Activated CD4-positive, alpha-beta T cell treated with anti-CD3 and anti-CD28 coated beads for 48 hours (primary cell): ENCODE measurements at regions not wholly inside any gene's neighbourhood (a gene's known extent, or its start where the extent isn't known, plus 50 kb on each side); places are given as distances from the start of the nearest gene placed in this dataset.
"Not testable (repeated sequence)": the region's sequence is repeated elsewhere in the genome, so short reads cannot be mapped to it uniquely, and the experiment has no call there.

Source experiments
- DNase-seq: peaks from one replicate; pipeline ENCODE4 v3.0.0-alpha.2; 2020

DNA sequence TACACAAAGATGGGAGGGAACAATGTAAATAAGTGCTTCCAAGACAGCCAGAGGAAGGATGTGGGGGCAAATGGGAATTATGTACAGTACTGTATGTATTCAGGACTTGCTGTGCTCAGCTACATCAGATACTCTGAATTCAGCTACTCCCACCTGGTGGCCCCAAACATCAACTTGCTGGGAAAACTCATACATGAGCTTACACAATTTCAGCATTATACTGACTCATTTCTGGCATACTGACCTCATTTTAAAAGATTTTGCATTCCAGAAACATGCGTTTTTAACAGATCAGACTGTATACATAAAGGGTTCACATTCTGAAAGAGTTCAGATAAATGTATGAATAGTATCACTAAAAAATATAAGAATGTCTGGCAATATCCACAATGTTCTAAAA, 59.7 kb downstream of the GPX5 start:
- no peak for DNase-seq

DNA sequence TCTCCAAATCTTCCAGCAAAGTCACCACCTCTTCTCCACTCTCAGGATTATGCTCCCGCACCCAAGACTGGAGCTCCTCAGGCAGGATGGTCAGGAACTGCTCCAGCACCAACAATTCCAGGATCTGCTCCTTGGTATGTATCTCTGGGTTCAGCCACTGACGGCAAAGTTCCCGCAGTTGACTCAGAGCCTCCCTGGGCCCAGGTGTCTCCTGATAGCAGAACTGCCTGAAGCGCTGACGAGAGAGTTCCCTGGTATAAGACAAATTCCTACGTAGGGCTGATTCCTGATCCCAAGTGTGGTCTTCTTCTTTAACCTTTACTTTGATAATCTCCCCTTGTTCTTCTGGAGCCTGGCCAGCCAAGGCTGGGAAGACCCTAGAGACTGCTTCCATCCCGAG, 60.6 kb downstream of the GPX5 start:
- DNase-seq: no peak

DNA sequence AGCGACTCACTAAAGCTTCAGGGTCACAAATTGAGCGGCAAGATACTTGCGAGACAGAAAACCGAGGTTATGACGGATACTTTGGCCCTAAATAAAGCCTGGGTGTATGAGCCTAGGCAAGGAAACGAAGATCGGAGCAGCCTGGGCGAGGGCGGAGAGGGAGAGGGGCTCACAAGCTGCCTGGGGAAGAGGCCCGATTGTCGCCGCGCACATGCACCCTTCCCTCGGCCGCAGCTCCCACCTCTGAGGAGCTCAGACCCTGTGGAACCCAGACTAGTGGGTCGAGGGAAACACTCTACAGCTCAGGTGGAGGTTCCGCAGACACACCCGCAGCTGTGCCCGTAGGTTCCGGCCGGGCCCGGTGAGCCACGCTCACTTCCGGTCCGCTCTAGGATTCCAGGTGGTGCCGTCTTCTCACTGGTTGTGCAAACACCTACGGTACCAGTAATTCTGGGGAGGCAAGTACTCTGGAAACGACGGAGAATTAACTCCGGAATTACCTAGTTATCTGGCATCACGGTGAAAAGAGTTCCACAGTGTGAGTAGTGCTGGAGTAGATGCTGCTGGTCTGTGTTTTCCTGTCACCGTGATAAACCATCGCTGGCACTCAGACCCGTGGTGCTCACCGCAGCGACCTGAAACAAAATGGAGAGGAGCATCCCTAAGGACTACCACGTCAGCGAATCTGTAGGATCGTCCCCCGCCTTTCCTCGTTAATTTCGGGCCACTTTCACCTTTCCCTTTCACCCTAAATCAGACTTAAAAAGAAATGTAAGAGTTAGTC, 61.5 kb downstream of the GPX5 start:
- DNase-seq: peak; percentile 82

DNA sequence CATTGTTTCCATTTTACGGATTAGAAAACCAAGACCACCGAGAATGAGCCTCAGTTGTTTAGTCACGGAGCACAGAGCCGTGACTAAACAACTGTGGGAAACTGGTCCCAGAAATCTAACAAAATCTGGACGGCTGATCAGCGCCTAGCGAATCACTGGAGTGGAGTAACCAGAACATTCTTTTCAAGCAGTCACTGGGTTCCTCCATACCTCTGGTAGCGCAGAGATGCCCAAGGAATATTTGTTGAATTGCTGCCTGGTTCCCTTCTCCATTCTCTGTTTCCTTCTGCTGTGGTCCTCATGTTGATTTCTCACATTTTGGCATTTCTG, 62.0 kb downstream of the GPX5 start:
- DNase-seq: no peak

DNA sequence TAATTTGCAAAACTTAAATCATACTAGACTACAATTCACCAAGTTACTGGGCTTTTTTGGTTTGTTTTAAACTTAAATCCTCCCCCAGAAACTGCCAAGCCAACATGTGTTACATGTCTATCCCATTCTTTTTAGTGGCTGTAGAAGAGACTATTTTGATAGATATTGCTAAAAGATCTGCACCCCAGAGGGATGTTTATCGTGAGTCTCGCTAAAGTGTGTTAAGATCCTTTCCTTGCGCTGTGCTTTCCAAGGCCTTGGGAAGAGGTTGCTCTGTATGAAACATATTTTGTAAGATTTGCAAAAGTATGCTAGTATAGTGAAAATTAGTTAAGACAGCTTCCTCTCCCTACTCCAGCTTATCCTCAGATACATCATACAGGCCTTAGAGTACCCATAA, 63.0 kb downstream of the GPX5 start:
- DNase-seq: no peak

DNA sequence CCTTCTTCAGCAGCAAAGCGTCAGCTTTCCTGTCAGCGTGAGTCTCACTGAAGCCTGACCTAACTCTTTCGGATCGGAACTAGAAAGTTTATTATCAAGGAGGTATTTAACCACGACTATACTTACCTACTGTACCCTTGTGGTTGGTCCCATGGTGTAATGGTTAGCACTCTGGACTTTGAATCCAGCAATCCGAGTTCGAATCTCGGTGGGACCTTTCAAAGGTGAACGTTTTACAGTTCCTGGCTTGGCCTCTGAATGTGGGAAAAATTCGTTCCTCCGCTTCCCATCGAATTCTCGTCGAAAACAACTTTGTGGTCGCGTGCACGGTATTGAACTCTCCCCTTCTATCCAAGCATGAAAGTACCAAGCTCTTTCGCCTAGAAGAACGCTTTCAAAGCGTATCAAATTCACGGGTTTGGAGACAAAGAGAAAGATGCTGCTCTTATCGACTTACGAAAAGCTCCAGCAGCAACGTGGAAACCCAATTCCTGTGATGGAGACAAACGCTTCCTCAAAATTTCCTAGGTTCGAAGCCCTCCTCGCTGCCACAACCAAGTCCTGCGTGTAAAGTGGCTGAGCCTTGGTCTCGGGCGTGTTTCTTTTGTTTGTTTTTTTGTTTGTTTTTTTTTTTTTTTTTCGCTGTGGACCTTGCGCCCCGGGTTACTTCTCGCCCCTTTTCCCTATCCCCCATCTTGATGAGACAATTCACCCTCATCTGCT, 63.7 kb downstream of the GPX5 start:
- peak; percentile 82 for DNase-seq

DNA sequence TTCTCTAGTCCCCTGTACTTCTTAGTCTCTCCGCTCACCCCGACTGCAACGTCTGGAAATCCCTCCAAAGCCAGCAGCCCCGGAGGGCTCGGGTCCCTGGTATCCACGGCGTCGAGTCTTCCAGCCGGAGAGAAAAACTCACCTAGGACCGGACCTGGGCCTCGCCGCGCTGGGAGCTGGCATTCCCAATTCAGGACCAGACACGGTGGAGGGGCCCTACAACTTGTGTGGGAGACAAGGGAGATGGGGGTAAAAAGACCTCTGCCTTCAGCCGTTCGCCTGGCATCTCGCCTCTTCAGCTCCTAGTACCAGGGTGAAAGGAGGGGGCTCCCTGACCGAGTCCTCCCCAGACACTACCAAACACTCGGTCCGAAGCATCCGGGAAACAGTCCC, 64.3 kb downstream of the GPX5 start:
- no peak for DNase-seq

DNA sequence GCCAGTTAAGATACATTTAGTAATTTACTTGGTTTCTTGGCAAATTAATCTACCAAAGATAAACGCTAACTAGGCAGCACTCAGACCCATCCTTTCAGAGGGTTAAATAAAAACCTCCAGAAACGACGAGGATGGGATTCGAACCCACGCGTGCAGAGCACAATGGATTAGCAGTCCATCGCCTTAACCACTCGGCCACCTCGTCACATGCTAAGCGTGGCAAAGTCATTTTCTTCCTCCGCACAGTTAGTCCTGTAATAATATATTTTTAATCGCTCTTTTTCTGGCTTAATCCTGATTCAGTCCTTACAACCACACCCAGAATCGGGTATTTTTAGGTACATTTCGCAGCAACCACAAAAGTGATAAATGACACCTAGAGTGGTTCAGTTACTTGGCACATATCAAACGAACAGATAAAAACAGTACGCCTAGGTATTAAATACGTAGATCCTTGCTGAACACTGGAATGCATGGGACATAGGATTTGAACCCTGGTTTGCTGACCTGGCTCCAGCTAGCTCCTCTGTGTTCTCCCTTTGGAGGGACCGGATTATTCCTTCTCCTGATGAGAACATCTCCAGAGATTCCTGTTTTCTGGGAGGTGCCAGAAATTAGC, 71.6 kb downstream of the GPX5 start:
- peak; percentile 79 for DNase-seq

DNA sequence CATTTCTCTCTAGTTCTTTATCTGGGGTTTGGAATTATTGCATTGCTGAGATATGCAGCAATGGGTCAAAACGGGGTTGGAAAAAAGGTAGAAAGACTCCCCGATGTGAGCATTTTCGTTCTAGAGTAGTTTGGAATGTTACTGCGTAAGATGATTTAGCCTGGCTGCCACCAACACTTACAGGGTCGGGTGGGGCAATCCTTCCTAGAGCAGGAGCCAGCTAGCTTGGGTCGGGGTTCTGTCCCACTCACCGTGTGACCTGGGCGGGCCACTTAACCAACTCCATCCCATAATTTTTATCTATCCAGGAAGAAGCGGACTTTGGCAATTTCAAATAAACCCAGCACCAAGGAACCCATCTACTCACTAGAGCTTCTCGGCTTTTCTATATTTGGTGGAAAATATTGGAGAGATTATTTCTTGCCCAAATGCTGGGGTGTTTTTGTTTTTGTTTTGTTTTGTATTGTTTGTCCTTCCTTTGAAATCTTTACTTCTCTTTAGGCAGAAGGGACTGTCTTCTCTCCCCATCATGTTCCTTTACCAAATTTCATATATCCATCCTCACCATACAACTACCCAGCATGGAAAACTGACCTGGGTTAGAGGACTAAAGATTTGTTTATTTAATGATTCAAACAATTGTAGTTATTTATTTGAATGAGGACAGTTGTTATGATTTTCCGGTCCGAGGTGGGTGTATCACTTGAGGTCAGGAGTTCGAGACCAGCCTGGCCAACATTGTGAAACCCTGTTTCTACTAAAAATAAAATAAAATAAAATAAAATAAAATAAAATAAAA, 72.4 kb downstream of the GPX5 start:
- DNase-seq: no peak

DNA sequence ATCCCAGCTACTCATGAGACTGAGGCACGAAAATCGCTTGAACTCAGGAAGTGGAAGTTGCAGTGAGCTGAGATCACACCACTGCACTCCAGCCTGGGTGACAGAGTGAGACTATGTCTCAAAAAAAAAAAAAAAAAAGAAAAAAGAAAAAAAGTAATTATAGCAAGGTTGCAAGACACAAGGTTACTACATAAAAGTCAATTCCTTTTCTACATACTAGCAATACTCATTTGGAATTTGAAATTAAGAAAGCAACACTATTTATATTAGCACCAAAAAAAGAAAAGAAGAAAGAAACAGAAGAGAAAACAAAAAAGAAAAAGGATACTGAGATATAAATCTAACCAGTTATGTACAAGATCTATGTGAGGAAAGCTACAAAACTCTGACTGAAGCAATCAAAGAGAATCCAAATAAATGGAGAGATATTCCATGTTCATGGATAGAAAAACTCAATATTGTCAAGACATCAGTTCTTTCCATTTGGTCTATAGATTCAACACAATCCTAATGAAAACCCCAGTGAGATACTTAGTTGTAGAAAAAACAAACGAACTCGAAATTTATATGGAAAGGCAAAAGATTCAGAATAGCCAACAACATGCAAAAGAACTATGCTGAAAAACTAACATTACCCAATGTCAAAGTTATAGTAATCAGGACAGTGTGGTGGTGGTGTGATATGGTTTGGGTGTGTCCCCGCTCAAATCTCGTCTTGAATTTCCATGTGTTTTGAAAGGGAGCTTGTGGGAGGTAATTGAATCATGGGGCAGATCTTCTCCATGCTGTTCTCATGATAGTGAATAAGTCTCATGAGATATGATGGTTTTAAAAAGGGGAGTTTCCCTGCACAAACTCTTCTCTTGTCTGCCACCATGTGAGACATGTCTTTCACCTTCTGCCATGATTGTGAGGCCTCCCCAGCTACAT, 73.3 kb downstream of the GPX5 start:
- DNase-seq: no peak

DNA sequence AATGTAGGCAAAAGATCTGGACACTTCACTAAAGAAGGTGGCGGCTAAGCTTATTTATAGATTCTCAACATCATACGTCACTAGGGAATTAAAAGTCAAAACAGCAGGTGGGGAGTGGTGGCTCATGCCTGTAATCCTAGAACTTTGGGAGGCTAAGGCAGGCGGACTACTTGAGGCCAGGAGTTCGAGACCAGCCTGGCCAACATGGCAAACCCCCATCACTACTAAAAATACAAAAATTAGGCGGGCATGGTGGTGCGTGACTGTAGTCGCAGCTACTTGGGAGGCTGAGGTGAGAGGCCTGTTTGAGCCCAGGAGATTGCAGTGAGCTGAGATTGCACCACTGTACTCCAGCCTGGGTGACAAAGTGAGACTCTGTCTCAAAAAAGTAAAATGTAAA, 74.6 kb downstream of the GPX5 start:
- no peak for DNase-seq

DNA sequence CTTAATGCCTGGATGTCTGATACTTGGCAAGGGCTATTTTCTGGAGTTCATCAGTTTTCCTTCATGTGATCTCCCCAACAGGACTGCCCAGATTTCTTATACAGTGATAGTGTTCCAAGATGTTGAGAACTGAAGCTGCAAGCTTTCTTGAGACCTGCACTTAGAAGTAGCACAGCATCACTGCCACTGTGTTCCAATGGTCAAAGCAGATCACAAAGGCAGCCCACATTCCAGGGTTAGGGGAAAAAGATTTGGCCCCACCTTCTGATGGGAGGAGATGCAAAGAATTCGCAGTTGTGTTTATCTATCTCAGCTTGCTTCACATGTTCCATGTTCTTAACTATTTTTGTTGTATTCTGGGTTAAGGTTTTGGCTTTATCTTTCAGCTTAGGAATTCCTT, 78.2 kb downstream of the GPX5 start:
- no peak for DNase-seq

DNA sequence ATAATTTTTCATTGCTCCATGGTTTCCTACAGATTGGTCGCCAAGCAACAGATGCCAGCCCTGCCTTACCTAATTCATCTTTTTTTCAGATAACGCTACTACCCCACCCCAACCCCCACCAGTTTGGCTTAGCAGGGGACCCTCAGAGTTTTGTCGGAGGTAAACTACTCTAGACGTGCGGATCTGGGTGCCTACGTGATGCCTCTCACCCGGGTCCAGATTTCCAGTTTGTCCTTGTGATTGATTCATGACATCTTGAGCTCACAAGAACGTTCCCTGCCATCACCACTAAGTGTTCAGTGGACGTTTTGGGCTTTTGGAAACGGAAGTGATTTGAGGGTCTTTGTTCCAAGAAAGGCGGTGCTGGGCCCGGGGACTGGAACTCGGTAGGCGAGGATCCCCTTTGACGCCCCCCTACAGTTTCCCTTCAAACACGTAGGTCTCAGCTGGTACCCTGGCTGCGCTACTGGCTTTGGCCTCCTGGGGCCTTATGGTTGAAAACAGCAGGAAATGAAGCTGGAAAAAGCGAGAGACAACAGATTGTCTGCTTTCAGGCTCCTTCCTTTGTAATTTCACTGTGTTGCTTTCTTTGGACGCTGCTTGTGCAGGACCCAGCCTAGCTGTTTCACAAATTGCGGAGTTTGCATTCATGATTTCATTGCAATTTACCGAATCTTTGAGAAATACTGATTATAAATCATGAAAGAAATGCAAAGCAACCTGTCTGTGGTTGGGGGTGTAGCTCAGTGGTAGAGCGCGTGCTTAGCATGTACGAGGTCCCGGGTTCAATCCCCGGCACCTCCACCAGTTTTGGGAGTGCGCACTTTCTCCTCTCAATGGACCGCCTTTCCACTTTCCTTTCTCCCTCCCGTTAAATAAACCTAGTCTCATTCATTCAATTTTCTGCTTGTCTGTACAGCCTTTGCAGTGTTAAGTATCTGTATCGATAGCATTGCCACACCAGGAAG, 81.0 kb downstream of the GPX5 start:
- peak; percentile 72 for DNase-seq

DNA sequence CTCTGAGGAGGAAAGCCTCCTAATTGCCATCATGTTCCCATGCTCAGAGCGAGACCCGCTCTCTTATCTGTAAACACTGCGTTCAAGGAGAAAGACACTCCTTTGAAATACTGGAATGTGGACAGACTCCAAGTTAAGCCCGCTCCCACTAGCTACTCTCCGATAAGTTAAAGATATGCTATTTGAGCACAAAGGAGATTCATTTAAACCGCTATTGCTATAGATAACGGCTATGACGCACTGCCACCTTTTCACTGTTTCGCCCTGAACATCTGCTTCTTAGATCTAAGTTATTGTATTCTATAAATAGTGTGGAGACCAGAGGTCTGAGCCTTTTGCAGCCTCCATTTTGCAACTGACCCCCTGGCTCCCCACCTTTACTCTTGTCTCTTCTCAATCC, 82.3 kb downstream of the GPX5 start:
- no peak for DNase-seq

DNA sequence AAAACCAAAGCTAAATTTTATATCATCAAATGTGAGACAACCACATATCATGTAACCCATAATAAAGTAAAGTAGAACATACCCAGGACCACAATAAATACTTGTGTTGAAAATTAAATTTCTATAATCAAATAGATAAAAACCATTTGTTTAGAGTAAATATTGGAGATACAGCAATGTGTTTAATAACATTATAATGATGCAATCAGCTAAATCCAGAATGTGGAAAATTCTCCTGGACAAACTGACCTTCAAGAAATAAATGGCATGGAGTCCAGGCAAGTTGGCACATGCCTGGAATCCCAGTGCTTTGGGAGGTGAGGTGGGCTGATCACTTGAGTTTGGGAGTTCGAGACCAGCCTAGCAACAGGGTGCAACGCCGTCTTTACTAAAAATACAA, 84.0 kb downstream of the GPX5 start:
- no peak for DNase-seq

DNA sequence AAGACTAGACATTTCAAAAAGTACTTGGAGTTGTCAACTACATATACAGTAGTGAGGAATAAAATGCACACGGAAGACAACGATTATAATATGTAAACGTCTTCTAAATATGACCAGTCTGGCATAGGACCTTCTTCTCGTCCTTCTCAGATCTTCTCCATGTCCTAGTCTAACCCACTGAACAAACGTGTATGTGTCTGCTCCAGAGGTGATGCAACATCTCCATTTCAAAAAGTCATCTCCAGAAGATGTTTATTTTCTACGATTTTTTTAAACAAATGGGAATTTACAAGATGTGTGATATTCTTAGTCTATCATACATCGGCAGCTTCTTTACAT, 89.9 kb downstream of the GPX5 start:
- DNase-seq: no peak

DNA sequence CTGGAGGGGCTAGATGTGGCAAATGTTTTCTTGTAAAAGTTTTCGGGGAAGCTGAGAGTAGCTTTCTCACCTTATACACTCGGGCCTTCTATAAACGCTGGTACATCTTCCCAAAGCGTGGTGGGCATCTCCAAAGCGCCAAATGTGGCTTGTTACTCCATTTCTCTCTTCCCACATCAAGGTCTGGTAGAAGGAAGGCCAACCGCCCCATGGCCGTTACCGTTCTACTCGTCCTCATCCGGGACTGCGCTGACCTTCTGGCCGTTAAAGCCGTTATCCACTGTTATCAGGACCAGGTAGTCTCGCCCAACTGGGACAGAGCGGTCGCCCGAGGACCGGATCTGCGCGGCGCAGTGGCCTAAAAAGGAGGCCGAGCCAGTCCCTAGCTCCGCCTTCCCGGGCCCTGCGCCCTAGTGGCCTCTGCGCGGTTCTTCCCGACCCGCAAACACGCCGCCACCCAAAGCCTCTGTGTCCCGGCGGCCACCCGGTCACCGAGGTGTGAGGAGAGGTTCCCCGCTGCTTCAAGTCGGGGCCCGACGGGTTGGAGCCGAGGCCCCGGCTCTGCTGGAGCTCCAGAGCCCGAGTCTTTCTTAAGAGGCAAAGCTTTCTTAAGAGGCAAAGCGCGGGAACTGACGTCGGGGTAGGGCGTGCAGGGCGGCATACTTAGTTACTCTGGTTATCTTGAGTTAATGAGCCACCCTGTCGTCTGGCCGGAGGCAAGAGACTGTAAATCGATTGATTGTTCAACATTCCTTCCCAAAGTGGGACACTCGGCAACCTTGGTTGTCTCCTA, 90.5 kb downstream of the GPX5 start:
- DNase-seq: peak; percentile 11

DNA sequence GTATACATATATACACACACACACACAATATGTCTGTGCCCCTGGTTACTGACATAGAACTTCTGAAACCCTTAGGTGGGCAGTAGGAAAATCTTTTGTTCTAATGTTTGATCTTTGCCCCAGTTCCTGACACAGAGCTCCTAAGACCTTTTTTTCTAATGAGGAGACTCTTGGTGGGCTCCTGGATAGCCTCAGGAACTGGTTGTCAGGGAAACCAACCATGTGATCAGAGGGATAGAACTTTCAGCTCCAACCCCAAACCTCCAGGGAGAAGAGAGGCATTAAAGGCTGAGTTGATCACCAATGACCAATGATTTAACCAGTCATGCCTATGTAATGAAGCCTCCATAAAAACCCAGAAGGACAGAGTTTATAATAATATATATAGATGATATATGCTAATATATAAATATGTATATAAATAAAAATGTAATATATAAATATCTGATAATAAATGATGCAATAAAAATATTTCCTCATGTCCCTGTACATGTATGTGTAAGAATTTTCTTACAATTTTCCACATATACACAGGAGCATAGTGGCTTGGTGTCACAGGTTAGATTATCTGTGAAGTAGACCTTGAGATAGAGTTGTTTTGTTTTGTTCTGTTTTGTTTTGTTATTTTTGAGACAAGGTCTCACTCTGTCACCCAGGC, 93.3 kb downstream of the GPX5 start:
- no peak for DNase-seq

DNA sequence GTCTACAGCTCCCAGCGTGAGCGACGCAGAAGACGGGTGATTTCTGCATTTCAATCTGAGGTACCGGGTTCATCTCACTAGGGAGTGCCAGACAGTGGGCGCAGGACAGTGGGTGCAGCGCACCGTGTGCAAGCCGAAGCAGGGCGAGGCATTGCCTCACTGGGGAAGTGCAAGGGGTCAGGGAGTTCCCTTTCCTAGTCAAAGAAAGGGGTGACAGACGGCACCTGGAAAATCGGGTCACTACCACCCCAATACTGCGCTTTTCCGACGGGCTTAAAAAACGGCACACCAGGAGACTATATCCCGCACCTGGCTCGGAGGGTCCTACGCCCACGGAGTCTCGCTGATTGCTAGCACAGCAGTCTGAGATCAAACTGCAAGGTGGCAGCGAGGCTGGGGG, 95.6 kb downstream of the GPX5 start:
- not testable (repeated sequence) for DNase-seq

DNA sequence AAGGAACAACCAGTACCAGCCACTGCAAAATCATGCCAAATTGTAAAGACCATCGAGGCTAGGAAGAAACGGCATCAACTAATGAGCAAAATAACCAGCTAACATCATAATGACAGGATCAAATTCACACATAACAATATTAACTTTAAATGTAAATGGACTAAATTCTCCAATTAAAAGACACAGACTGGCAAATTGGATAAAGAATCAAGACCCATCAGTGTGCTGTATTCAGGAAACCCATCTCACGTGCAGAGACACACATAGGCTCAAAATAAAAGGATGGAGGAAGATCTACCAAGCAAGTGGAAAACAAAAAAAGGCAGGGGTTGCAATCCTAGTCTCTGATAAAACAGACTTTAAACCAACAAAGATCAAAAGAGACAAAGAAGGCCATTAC, 97.6 kb downstream of the GPX5 start:
- DNase-seq: not testable (repeated sequence)
